NB4 (cell line): ENCODE measurements at regions not wholly inside any gene's neighbourhood (a gene's known extent, or its start where the extent isn't known, plus 50 kb on each side); places are given as distances from the start of the nearest gene placed in this dataset.

Source experiments
- TF ChIP-seq, protein P1 (sequence below): IDR thresholded peaks from one replicate; pipeline ENCODE4 v1.5.1; 2012; ENCODE audit warnings: low read depth, low read length
- TF ChIP-seq, protein P2 (sequence below): IDR thresholded peaks from 2 replicates; pipeline ENCODE4 v1.6.1; 2011; ENCODE audit warnings: low read depth, low read length

DNA sequence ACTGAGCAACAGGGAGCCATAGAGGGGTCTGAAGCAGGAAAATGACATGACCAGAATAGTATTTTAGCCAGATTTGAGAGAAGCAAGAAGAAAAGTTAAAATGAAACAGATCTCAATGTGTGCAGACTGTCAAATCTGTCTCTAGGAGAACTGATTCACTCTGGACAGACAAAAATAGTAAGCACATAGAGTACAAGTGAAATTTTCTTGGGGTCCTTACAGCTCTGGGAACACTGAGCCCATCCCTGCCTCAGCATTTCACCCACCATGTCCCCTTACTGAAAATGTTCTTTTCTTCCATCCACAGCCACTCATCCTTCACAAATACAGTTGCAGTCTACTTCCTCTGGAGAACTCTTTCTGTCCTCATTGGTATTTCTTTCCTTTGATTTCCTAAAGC, 359.2 kb downstream of the MTX2 start:
- TF ChIP-seq, protein P1, sequence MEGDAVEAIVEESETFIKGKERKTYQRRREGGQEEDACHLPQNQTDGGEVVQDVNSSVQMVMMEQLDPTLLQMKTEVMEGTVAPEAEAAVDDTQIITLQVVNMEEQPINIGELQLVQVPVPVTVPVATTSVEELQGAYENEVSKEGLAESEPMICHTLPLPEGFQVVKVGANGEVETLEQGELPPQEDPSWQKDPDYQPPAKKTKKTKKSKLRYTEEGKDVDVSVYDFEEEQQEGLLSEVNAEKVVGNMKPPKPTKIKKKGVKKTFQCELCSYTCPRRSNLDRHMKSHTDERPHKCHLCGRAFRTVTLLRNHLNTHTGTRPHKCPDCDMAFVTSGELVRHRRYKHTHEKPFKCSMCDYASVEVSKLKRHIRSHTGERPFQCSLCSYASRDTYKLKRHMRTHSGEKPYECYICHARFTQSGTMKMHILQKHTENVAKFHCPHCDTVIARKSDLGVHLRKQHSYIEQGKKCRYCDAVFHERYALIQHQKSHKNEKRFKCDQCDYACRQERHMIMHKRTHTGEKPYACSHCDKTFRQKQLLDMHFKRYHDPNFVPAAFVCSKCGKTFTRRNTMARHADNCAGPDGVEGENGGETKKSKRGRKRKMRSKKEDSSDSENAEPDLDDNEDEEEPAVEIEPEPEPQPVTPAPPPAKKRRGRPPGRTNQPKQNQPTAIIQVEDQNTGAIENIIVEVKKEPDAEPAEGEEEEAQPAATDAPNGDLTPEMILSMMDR = no peak
- TF ChIP-seq, protein P2, sequence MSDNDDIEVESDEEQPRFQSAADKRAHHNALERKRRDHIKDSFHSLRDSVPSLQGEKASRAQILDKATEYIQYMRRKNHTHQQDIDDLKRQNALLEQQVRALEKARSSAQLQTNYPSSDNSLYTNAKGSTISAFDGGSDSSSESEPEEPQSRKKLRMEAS = no peak
